Endothelial cell of umbilical vein (primary cell): ENCODE measurements at regions not wholly inside any gene's neighbourhood (a gene's known extent, or its start where the extent isn't known, plus 50 kb on each side); places are given as distances from the start of the nearest gene placed in this dataset.

Source experiments
- EZH2 ChIP-seq: IDR thresholded peaks from 2 replicates; pipeline ENCODE4 v1.6.1; 2012; ENCODE audit warnings: borderline replicate concordance, low read depth, mild to moderate bottlenecking, moderate library complexity, low read length, inconsistent platforms; ENCODE audit not compliant: severe bottlenecking
- FOS ChIP-seq: IDR thresholded peaks from 2 replicates; pipeline ENCODE4 v1.6.1; 2011; ENCODE audit warnings: mild to moderate bottlenecking, low read length, moderate library complexity, borderline replicate concordance; ENCODE audit not compliant: insufficient read depth
- GATA2 ChIP-seq: IDR thresholded peaks from 2 replicates; pipeline ENCODE4 v1.7.0; 2011; ENCODE audit warnings: low read depth, mild to moderate bottlenecking, moderate library complexity, mixed read lengths, low read length; ENCODE audit not compliant: insufficient read length, insufficient read depth
- MYC ChIP-seq: IDR thresholded peaks from one replicate; pipeline ENCODE4 v1.6.1; 2011; ENCODE audit warnings: mild to moderate bottlenecking, low read depth, low read length
- POLR2A ChIP-seq: IDR thresholded peaks from 2 replicates; pipeline ENCODE4 v1.6.1; 2012; ENCODE audit warnings: low read depth, mild to moderate bottlenecking, control low read depth, low read length
- POLR2AphosphoS5 ChIP-seq: IDR thresholded peaks from 2 replicates; pipeline ENCODE4 v1.6.1; 2012; ENCODE audit warnings: low read depth, mild to moderate bottlenecking, control low read depth, low read length, moderate library complexity; ENCODE audit not compliant: insufficient read depth
- TF ChIP-seq, protein P1 (sequence below), 2 donors: IDR thresholded peaks; 1 replicate in 1 of 2; 2 replicates in 1 of 2; pipeline ENCODE4 v1.5.1; 2011; ENCODE audit warnings: low read length in 2 of 2, mild to moderate bottlenecking in 2 of 2, moderate library complexity in 2 of 2, control low read depth in 1 of 2, inconsistent platforms in 1 of 2, low read depth in 1 of 2; ENCODE audit not compliant: insufficient read depth in 1 of 2; ENCODE audit errors: extremely low read depth in 1 of 2
- TF ChIP-seq, protein P2 (sequence below): IDR thresholded peaks from 2 replicates; pipeline ENCODE4 v1.6.1; 2011; ENCODE audit not compliant: insufficient read depth, insufficient read length

DNA sequence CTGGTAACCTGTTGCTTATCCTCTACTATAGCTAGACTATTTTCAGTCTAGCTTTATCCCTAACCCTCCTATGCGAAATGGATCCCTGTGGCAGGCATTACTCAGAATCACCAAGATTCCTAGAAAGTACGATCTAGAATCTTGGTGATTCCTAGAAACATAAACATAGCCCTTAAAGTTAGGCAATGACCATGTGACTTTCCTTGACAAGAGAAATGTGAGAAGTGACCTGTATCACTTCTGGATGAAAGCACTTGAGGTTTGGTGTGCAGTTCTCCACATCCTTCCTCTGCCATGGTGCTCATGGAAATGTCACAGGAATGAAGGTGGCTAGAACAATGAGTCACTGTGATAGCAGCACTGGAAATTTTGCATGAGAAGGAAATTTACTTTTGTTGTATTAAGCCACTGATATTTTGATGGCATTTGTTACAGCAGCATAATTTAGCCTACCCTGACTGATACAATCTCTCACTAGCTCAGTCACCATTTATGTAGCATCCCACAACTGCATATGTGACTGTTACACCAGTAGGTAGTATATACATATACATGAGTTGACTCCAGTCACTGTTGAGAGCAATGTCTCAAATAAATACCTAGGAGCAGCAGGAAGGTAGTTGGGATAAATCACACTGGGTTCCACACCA is 68.3 kb upstream of the MAPRE2 start:
- TF ChIP-seq, protein P1, sequence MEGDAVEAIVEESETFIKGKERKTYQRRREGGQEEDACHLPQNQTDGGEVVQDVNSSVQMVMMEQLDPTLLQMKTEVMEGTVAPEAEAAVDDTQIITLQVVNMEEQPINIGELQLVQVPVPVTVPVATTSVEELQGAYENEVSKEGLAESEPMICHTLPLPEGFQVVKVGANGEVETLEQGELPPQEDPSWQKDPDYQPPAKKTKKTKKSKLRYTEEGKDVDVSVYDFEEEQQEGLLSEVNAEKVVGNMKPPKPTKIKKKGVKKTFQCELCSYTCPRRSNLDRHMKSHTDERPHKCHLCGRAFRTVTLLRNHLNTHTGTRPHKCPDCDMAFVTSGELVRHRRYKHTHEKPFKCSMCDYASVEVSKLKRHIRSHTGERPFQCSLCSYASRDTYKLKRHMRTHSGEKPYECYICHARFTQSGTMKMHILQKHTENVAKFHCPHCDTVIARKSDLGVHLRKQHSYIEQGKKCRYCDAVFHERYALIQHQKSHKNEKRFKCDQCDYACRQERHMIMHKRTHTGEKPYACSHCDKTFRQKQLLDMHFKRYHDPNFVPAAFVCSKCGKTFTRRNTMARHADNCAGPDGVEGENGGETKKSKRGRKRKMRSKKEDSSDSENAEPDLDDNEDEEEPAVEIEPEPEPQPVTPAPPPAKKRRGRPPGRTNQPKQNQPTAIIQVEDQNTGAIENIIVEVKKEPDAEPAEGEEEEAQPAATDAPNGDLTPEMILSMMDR (IDR thresholded peaks at IDR 0.05; ENCODE audit: extremely low read depth in 1 of 2, insufficient read depth in 1 of 2, low read depth in 1 of 2, low read length in 2 of 2): no peak
- no peak for TF ChIP-seq POLR2A
- TF ChIP-seq FOS: no peak
- no peak for TF ChIP-seq POLR2AphosphoS5
- TF ChIP-seq MYC: no peak
- TF ChIP-seq EZH2: no peak
- TF ChIP-seq, protein P2, sequence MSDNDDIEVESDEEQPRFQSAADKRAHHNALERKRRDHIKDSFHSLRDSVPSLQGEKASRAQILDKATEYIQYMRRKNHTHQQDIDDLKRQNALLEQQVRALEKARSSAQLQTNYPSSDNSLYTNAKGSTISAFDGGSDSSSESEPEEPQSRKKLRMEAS: no peak
- no peak for TF ChIP-seq GATA2
